ENCODE measurements at regions not wholly inside any gene's neighbourhood (a gene's known extent, or its start where the extent isn't known, plus 50 kb on each side); places are given as distances from the start of the nearest gene placed in this dataset.
"Not testable (repeated sequence)": the region's sequence is repeated elsewhere in the genome, so short reads cannot be mapped to it uniquely, and the experiment has no call there.

DNA sequence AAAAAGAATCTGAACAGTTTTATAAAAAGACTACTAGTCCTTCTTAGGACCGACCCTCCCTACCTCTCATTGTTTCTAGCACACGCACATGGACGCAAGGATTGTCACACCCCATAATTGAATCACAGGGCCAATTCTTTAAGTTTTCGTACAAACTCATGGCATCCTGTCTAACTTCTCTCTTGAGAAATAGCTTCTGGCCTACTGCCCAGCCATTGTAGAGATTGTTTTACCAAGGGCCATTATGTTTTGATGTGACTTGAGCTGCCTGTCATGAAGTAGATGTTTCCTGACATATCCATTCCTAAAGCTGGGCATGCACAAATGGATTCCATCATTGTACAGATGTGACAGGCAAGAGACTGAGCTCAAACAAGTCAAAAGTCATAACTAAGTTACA, 1672.1 kb upstream of the C9orf72 start:
- Histone ChIP-seq H3F3A (ENCODE audit: insufficient read depth, low read length) (no peaks in the 10 kb centered on the region), H3K27me3 (replicated peaks; ENCODE audit: insufficient read depth, low read length) (no peaks in the 10 kb centered on the region), H3K9me3 (replicated peaks; ENCODE audit: insufficient read depth, low read length) (no peaks in the 10 kb centered on the region), H2AFZ (ENCODE audit: low read length) (no peak overlapping the region), H3K9me2 (replicated peaks; ENCODE audit: insufficient read depth, low read length) (no peaks in the 10 kb centered on the region), H3K36me3 (replicated peaks; ENCODE audit: insufficient read depth, low read length) (no peaks in the 10 kb centered on the region), H3K4me3 (ENCODE audit: low read length) (no peak overlapping the region), H4K20me1 (ENCODE audit: insufficient read depth, low read length) (no peaks in the 10 kb centered on the region), H3K4me2 (ENCODE audit: low read depth, low read length) (no peak overlapping the region), H3K9ac (ENCODE audit: low read length) (no peak overlapping the region), H3K27ac (ENCODE audit: low read length) (no peak overlapping the region), H3K79me2 (ENCODE audit: low read length) (no peaks in the 10 kb centered on the region), H3K4me1 (ENCODE audit: low read length) (no peaks in the 10 kb centered on the region)
- no peak for TF ChIP-seq EZH2phosphoT487 (IDR thresholded peaks at IDR 0.05; ENCODE audit: low read length)
- TF ChIP-seq EZH2 (optimal IDR thresholded peaks at IDR 0.05; ENCODE audit: low read depth, low read length) = no peak
- TF ChIP-seq, protein P1, sequence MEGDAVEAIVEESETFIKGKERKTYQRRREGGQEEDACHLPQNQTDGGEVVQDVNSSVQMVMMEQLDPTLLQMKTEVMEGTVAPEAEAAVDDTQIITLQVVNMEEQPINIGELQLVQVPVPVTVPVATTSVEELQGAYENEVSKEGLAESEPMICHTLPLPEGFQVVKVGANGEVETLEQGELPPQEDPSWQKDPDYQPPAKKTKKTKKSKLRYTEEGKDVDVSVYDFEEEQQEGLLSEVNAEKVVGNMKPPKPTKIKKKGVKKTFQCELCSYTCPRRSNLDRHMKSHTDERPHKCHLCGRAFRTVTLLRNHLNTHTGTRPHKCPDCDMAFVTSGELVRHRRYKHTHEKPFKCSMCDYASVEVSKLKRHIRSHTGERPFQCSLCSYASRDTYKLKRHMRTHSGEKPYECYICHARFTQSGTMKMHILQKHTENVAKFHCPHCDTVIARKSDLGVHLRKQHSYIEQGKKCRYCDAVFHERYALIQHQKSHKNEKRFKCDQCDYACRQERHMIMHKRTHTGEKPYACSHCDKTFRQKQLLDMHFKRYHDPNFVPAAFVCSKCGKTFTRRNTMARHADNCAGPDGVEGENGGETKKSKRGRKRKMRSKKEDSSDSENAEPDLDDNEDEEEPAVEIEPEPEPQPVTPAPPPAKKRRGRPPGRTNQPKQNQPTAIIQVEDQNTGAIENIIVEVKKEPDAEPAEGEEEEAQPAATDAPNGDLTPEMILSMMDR (IDR thresholded peaks at IDR 0.05; ENCODE audit: low read length) = no peak
- no peak for DNase-seq

DNA sequence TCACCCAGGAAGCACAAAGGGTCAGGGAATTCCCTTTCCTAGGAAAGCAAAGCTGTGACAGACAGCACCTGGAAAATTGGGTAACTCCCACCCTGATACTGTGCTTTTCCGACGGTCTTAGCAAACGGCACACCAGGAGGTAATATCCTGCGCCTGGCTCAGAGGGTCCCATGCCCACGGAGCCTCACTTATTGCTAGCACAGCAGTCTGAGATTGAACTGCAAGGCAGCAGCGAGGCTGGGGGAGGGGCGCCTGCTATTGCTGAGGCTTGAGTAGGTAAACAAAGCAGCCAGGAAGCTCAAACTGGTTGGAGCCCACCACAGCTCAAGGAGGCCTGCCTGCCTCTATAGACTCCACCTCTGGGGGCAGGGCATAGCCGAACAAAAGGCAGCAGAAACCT, 1697.1 kb upstream of the C9orf72 start:
- not testable (repeated sequence) for H2AFZ ChIP-seq (ENCODE audit: low read length); DNase-seq; H3K27me3 ChIP-seq (replicated peaks; ENCODE audit: insufficient read depth, low read length); H4K20me1 ChIP-seq (ENCODE audit: insufficient read depth, low read length); H3K79me2 ChIP-seq (ENCODE audit: low read length); H3K27ac ChIP-seq (ENCODE audit: low read length); H3K9me3 ChIP-seq (replicated peaks; ENCODE audit: insufficient read depth, low read length); H3K4me3 ChIP-seq (ENCODE audit: low read length); H3F3A ChIP-seq (ENCODE audit: insufficient read depth, low read length); H3K36me3 ChIP-seq (replicated peaks; ENCODE audit: insufficient read depth, low read length); H3K9me2 ChIP-seq (replicated peaks; ENCODE audit: insufficient read depth, low read length); H3K9ac ChIP-seq (ENCODE audit: low read length); H3K4me1 ChIP-seq (ENCODE audit: low read length); H3K4me2 ChIP-seq (ENCODE audit: low read depth, low read length)

DNA sequence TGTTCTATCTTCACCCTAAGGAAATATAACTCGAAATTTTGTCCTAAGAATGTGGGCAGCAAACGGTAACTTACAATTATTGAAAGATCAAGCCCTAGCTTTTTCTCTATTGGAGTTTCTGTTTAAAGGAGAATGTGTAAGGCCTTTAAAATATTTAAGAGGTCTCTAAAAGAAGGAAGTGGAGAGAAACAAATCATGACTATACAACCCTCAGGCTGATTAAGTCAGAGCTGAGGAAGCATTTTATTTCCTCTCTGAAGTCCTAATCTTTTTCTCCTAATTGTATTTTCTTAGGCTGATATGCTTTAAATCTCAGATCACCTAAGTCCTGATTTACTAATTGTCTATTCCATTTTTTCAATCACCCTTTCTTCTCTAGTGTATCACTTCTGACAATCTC, 1708.8 kb upstream of the C9orf72 start:
- no peak overlapping the region for H2AFZ ChIP-seq (ENCODE audit: low read length)
- no peaks in the 10 kb centered on the region for H3K9me2 ChIP-seq (replicated peaks; ENCODE audit: insufficient read depth, low read length)
- no peaks in the 10 kb centered on the region for H3K9me3 ChIP-seq (replicated peaks; ENCODE audit: insufficient read depth, low read length)
- H3K4me3 ChIP-seq (ENCODE audit: low read length) = no peak overlapping the region
- no peak overlapping the region for H3K4me2 ChIP-seq (ENCODE audit: low read depth, low read length)
- no peaks in the 10 kb centered on the region for H3K79me2 ChIP-seq (ENCODE audit: low read length)
- no peaks in the 10 kb centered on the region for H3F3A ChIP-seq (ENCODE audit: insufficient read depth, low read length)
- no peaks in the 10 kb centered on the region for H3K4me1 ChIP-seq (ENCODE audit: low read length)
- H3K36me3 ChIP-seq (replicated peaks; ENCODE audit: insufficient read depth, low read length) = no peaks in the 10 kb centered on the region
- H3K27ac ChIP-seq (ENCODE audit: low read length) = no peak overlapping the region
- H4K20me1 ChIP-seq (ENCODE audit: insufficient read depth, low read length) = no peaks in the 10 kb centered on the region
- TF ChIP-seq EZH2phosphoT487 (IDR thresholded peaks at IDR 0.05; ENCODE audit: low read length) (no peak), EZH2 (optimal IDR thresholded peaks at IDR 0.05; ENCODE audit: low read depth, low read length) (no peak)
- TF ChIP-seq, protein P1 (IDR thresholded peaks at IDR 0.05; ENCODE audit: low read length) = no peak
- H3K9ac ChIP-seq (ENCODE audit: low read length) = no peak overlapping the region
- DNase-seq = no peak
- H3K27me3 ChIP-seq (replicated peaks; ENCODE audit: insufficient read depth, low read length) = no peaks in the 10 kb centered on the region

DNA sequence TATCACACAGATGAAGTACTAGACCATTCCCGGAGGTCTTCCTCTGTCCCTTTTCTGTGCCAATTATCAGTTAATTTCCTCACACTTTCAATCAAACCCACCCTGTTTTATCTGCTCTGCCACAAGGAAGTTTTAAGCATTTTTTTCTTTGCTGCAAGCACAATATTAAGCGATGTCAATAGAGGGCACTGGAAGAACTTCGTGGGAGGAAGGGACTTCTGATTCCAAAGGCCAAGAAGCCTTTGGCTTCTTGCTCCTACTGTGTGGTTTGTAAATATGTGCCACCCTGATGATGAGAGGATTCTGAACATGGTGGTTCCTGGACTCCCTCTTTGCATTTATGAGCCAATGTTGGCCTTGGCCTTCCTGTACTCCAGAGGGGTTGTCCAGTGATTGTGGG, 1712.5 kb upstream of the C9orf72 start:
- H3K4me3 ChIP-seq (ENCODE audit: low read length) = no peak overlapping the region
- H2AFZ ChIP-seq (ENCODE audit: low read length) = no peak overlapping the region
- H4K20me1 ChIP-seq (ENCODE audit: insufficient read depth, low read length) = no peaks in the 10 kb centered on the region
- H3K4me2 ChIP-seq (ENCODE audit: low read depth, low read length) = no peak overlapping the region
- H3K9me2 ChIP-seq (replicated peaks; ENCODE audit: insufficient read depth, low read length) = no peaks in the 10 kb centered on the region
- H3K9me3 ChIP-seq (replicated peaks; ENCODE audit: insufficient read depth, low read length) = no peaks in the 10 kb centered on the region
- H3K79me2 ChIP-seq (ENCODE audit: low read length) = no peaks in the 10 kb centered on the region
- H3K36me3 ChIP-seq (replicated peaks; ENCODE audit: insufficient read depth, low read length) = no peaks in the 10 kb centered on the region
- TF ChIP-seq EZH2phosphoT487 (IDR thresholded peaks at IDR 0.05; ENCODE audit: low read length) (no peak), EZH2 (optimal IDR thresholded peaks at IDR 0.05; ENCODE audit: low read depth, low read length) (no peak)
- TF ChIP-seq, protein P1 (IDR thresholded peaks at IDR 0.05; ENCODE audit: low read length) = no peak
- no peak for DNase-seq
- no peaks in the 10 kb centered on the region for H3K4me1 ChIP-seq (ENCODE audit: low read length)
- no peak overlapping the region for H3K27ac ChIP-seq (ENCODE audit: low read length)
- no peaks in the 10 kb centered on the region for H3F3A ChIP-seq (ENCODE audit: insufficient read depth, low read length)
- no peaks in the 10 kb centered on the region for H3K27me3 ChIP-seq (replicated peaks; ENCODE audit: insufficient read depth, low read length)
- no peak overlapping the region for H3K9ac ChIP-seq (ENCODE audit: low read length)
